HG03060 (cell line): ENCODE measurements at regions not wholly inside any gene's neighbourhood (a gene's known extent, or its start where the extent isn't known, plus 50 kb on each side); places are given as distances from the start of the nearest gene placed in this dataset.

ENCODE experiments used
- ATAC-seq: cut with Tn5 transposase; IDR thresholded peaks from one replicate; pipeline ENCODE4 v1.9.1; 2021; ENCODE audit warnings: low read depth, moderate number of reproducible peaks; ENCODE audit not compliant: unreplicated experiment

- no peak for ATAC-seq
These were observed 612.5 kb upstream of the TMEM132C start for GRCh38 chr12:127654383-127654985.

- ATAC-seq, result no peak
These were observed 611.3 kb upstream of the TMEM132C start for GRCh38 chr12:127655691-127656090.

- ATAC-seq, result no peak
These were observed 610.7 kb upstream of the TMEM132C start for GRCh38 chr12:127656266-127656665.

GRCh38 chr12:127657036-127657435 lies 609.9 kb upstream of the TMEM132C start:
- ATAC-seq, result no peak

GRCh38 chr12:127660961-127661360 lies 606.0 kb upstream of the TMEM132C start:
- ATAC-seq, result no peak

GRCh38 chr12:127663716-127664115 lies 603.3 kb upstream of the TMEM132C start:
- ATAC-seq, result no peak

GRCh38 chr12:127664901-127665300 lies 602.1 kb upstream of the TMEM132C start:
- no peak for ATAC-seq

- no peak for ATAC-seq
These were observed 599.8 kb upstream of the TMEM132C start for GRCh38 chr12:127667131-127667685.

GRCh38 chr12:127670294-127670693 lies 596.7 kb upstream of the TMEM132C start:
- no peak for ATAC-seq

- ATAC-seq, result no peak
These were observed 596.2 kb upstream of the TMEM132C start for GRCh38 chr12:127670796-127671195.

- ATAC-seq, result no peak
These were observed 591.0 kb upstream of the TMEM132C start for GRCh38 chr12:127675936-127676335.

- ATAC-seq, result no peak
These were observed 589.3 kb upstream of the TMEM132C start for GRCh38 chr12:127677537-127678131.

- ATAC-seq, result no peak
These were observed 588.0 kb upstream of the TMEM132C start for GRCh38 chr12:127678945-127679344.

- ATAC-seq, result no peak
These were observed 586.5 kb upstream of the TMEM132C start for GRCh38 chr12:127680516-127680915.

- ATAC-seq, result no peak
These were observed 585.7 kb upstream of the TMEM132C start for GRCh38 chr12:127681151-127681754.

- no peak for ATAC-seq
These were observed 581.5 kb upstream of the TMEM132C start for GRCh38 chr12:127685491-127685890.

GRCh38 chr12:127685931-127686330 lies 581.0 kb upstream of the TMEM132C start:
- ATAC-seq, result no peak

GRCh38 chr12:127687181-127687580 lies 579.8 kb upstream of the TMEM132C start:
- no peak for ATAC-seq

- ATAC-seq, result no peak
These were observed 578.0 kb upstream of the TMEM132C start for GRCh38 chr12:127688906-127689428.

- ATAC-seq, result no peak
These were observed 576.8 kb upstream of the TMEM132C start for GRCh38 chr12:127690161-127690560.

GRCh38 chr12:127696963-127697362 lies 570.0 kb upstream of the TMEM132C start:
- ATAC-seq, result no peak

- ATAC-seq, result no peak
These were observed 563.9 kb upstream of the TMEM132C start for GRCh38 chr12:127703026-127703425.
